ENCODE measurements at regions not wholly inside any gene's neighbourhood (a gene's known extent, or its start where the extent isn't known, plus 50 kb on each side); places are given as distances from the start of the nearest gene placed in this dataset.

DNA sequence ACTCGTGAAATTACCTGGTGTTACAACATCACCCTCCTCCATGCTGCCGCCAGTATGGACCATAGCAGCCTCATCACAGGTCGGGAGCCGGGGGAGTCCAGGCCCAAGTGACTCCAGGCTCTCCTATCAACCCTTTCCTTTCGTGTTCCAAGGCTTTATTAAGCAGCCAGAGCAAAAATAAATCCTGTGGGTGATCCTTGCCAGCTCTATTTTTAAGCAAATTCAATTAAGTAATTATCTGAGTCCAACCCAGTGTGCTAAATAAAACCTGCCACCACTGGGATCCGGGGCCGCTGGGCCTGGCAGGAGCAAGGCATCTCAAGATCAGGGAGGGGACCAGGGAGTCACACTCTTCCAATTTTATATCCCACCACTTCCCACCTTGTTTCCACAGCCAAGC lies 80.7 kb upstream of the PRPS1 start:
- Histone ChIP-seq H3K9me3 (ENCODE audit: control insufficient read depth in 2 of 3, insufficient read depth in 1 of 3, low read length in 3 of 3) (no peaks in the 10 kb centered on the region), H3K36me3 (ENCODE audit: control insufficient read depth in 2 of 3, insufficient read depth in 3 of 3, low read length in 3 of 3) (no peaks in the 10 kb centered on the region), H3K27ac (ENCODE audit: low read depth in 2 of 2, low read length in 2 of 2) (no peak overlapping the region), H3K4me1 (ENCODE audit: control insufficient read depth in 2 of 3, insufficient read depth in 2 of 3, low read depth in 1 of 3, low read length in 3 of 3) (no peaks in the 10 kb centered on the region), H3K27me3 (ENCODE audit: control insufficient read depth, insufficient read depth, low read length) (no peaks in the 10 kb centered on the region), H3K4me3 (ENCODE audit: low read length in 3 of 3) (no peak overlapping the region), H3K9ac (ENCODE audit: low read length in 3 of 3) (no peak overlapping the region)
- intact Hi-C loops (cut with DNase I) = no loop called here
- TF ChIP-seq, protein P1, sequence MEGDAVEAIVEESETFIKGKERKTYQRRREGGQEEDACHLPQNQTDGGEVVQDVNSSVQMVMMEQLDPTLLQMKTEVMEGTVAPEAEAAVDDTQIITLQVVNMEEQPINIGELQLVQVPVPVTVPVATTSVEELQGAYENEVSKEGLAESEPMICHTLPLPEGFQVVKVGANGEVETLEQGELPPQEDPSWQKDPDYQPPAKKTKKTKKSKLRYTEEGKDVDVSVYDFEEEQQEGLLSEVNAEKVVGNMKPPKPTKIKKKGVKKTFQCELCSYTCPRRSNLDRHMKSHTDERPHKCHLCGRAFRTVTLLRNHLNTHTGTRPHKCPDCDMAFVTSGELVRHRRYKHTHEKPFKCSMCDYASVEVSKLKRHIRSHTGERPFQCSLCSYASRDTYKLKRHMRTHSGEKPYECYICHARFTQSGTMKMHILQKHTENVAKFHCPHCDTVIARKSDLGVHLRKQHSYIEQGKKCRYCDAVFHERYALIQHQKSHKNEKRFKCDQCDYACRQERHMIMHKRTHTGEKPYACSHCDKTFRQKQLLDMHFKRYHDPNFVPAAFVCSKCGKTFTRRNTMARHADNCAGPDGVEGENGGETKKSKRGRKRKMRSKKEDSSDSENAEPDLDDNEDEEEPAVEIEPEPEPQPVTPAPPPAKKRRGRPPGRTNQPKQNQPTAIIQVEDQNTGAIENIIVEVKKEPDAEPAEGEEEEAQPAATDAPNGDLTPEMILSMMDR (IDR thresholded peaks at IDR 0.05; ENCODE audit: borderline replicate concordance, extremely low read depth, insufficient read depth) = no peak
- FAIRE-seq (no peak), DNase-seq (no peak)

DNA sequence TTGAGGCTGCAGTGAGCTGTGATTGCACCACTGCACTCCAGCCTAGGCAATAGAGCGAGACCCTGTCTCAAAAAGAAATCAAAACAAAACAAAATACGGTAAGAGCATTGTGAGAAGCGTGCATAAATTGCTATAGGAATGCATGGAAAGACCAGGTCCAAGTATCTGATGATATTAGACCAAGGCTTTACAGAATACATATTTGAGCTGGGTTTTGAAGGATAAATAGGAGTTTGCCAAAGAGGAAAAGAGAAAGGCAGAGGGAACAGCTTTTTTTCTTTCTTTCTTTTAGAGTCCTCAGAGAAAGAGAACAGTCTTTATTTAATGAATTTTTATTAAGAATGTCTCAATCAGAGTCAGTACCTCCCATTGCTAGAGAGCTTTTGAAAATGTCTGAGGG lies 79.5 kb upstream of the PRPS1 start:
- FAIRE-seq = no peak
- intact Hi-C loops (cut with DNase I) = no loop called here
- Histone ChIP-seq H3K4me1 (ENCODE audit: control insufficient read depth in 2 of 3, insufficient read depth in 2 of 3, low read depth in 1 of 3, low read length in 3 of 3) (no peaks in the 10 kb centered on the region), H3K27me3 (ENCODE audit: control insufficient read depth, insufficient read depth, low read length) (no peaks in the 10 kb centered on the region), H3K36me3 (ENCODE audit: control insufficient read depth in 2 of 3, insufficient read depth in 3 of 3, low read length in 3 of 3) (no peaks in the 10 kb centered on the region), H3K9ac (ENCODE audit: low read length in 3 of 3) (no peak overlapping the region), H3K4me3 (ENCODE audit: low read length in 3 of 3) (no peak overlapping the region), H3K27ac (ENCODE audit: low read depth in 2 of 2, low read length in 2 of 2) (no peak overlapping the region), H3K9me3 (ENCODE audit: control insufficient read depth in 2 of 3, insufficient read depth in 1 of 3, low read length in 3 of 3) (no peaks in the 10 kb centered on the region)
- TF ChIP-seq, protein P1 (IDR thresholded peaks at IDR 0.05; ENCODE audit: borderline replicate concordance, extremely low read depth, insufficient read depth) = no peak
- no peak for DNase-seq

DNA sequence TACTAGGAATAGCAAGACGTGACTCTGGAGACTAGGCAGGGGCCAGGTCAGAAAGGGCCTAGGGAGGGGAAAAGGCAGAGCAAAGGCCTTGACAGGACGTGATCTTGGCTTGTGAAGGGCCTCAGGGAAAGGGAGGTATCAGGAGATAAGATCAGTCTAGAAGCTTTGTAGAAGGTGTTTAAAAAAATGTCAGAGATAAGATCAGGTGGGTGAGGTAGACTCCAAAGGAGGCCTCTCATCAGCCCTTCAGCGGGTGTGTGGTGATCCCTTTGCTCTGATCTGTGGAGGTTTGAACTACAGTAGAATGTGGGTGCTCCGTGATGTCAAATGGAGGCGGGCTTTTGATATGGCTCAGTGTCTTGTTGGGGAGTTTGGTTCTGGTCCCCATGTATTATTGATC lies 78.8 kb upstream of the PRPS1 start:
- H3K27me3 ChIP-seq (ENCODE audit: control insufficient read depth, insufficient read depth, low read length) = no peaks in the 10 kb centered on the region
- intact Hi-C loops (cut with DNase I) = no loop called here
- H3K4me3 ChIP-seq (ENCODE audit: low read length in 3 of 3) = no peak overlapping the region
- DNase-seq (no peak), FAIRE-seq (no peak)
- no peak overlapping the region for H3K9ac ChIP-seq (ENCODE audit: low read length in 3 of 3)
- H3K9me3 ChIP-seq (ENCODE audit: control insufficient read depth in 2 of 3, insufficient read depth in 1 of 3, low read length in 3 of 3) = no peaks in the 10 kb centered on the region
- no peaks in the 10 kb centered on the region for H3K36me3 ChIP-seq (ENCODE audit: control insufficient read depth in 2 of 3, insufficient read depth in 3 of 3, low read length in 3 of 3)
- TF ChIP-seq, protein P1 (IDR thresholded peaks at IDR 0.05; ENCODE audit: borderline replicate concordance, extremely low read depth, insufficient read depth) = no peak
- H3K4me1 ChIP-seq (ENCODE audit: control insufficient read depth in 2 of 3, insufficient read depth in 2 of 3, low read depth in 1 of 3, low read length in 3 of 3) = no peaks in the 10 kb centered on the region
- no peak overlapping the region for H3K27ac ChIP-seq (ENCODE audit: low read depth in 2 of 2, low read length in 2 of 2)

DNA sequence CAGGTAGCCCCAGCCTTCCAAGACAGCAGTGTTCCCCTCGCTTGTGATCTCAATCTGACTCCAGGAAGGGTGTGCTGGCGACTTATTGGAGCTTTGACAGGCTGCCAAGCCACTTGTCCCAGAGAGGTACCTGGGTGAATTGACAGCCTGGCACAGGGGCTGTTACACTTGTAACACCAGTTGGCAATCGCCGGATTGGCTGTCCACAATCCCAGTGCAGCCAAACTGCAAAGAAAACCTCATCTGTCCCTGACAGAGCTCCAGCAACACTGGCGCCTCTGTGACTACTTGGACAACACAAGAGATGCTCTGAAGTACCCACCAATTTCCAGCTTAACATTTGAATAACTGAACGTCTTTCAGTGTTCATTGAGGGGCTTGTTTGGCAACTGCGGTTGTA lies 76.8 kb upstream of the PRPS1 start:
- intact Hi-C loops (cut with DNase I) = no loop called here
- Histone ChIP-seq H3K36me3 (ENCODE audit: control insufficient read depth in 2 of 3, insufficient read depth in 3 of 3, low read length in 3 of 3) (no peaks in the 10 kb centered on the region), H3K9ac (ENCODE audit: low read length in 3 of 3) (no peak overlapping the region), H3K9me3 (ENCODE audit: control insufficient read depth in 2 of 3, insufficient read depth in 1 of 3, low read length in 3 of 3) (no peaks in the 10 kb centered on the region), H3K4me1 (ENCODE audit: control insufficient read depth in 2 of 3, insufficient read depth in 2 of 3, low read depth in 1 of 3, low read length in 3 of 3) (no peaks in the 10 kb centered on the region), H3K4me3 (ENCODE audit: low read length in 3 of 3) (no peak overlapping the region), H3K27ac (ENCODE audit: low read depth in 2 of 2, low read length in 2 of 2) (no peak overlapping the region), H3K27me3 (ENCODE audit: control insufficient read depth, insufficient read depth, low read length) (no peaks in the 10 kb centered on the region)
- no peak for FAIRE-seq
- no peak for DNase-seq
- TF ChIP-seq, protein P1 (IDR thresholded peaks at IDR 0.05; ENCODE audit: borderline replicate concordance, extremely low read depth, insufficient read depth) = no peak
